Activated T-helper 2 cell treated with anti-CD3 and anti-CD28 coated beads, Interferon-gamma antibody, Interleukin-2, Interleukin-4, amounts not matched to agents 10 μg/mL and 5 μg/mL and 100 μg/mL, durations not matched to agents 14 hours and 24 hours and 36 hours (primary cell): ENCODE measurements at regions not wholly inside any gene's neighbourhood (a gene's known extent, or its start where the extent isn't known, plus 50 kb on each side); places are given as distances from the start of the nearest gene placed in this dataset.

Source experiments
- DNase-seq: peaks from one replicate; pipeline ENCODE4 v3.0.0; 2021; ENCODE audit warnings: low spot score
- H3K27ac Mint-ChIP-seq: one replicate; pipeline ENCODE4 v1.8.0; 2021; ENCODE audit warnings: mixed read lengths
- H3K27me3 Mint-ChIP-seq: one replicate; pipeline ENCODE4 v1.8.0; 2021; ENCODE audit warnings: low read depth, mixed read lengths
- H3K36me3 Mint-ChIP-seq: one replicate; pipeline ENCODE4 v1.8.0; 2021; ENCODE audit warnings: low read depth, mixed read lengths
- H3K4me1 Mint-ChIP-seq: one replicate; pipeline ENCODE4 v1.8.0; 2021; ENCODE audit warnings: low read depth, mixed read lengths
- H3K4me3 Mint-ChIP-seq: one replicate; pipeline ENCODE4 v1.8.0; 2021; ENCODE audit warnings: low read depth, mild to moderate bottlenecking, moderate library complexity, mixed read lengths
- H3K9me3 Mint-ChIP-seq: one replicate; pipeline ENCODE4 v1.8.0; 2021; ENCODE audit warnings: mixed read lengths
- intact Hi-C: fragments of 100-400 bp; cut with micrococcal nuclease; formaldehyde crosslinking; loops from one replicate; pipeline ENCODE4 v1.15.1; 2023

GRCh38 chr2:51511002-51511401, 479.1 kb upstream of the NRXN1 start:
- H3K36me3 Mint-ChIP-seq, result no peaks in the 10 kb centered on the region
- no peaks in the 10 kb centered on the region for H3K27me3 Mint-ChIP-seq
- no peak overlapping the region for H3K27ac Mint-ChIP-seq
- no peak overlapping the region for H3K4me3 Mint-ChIP-seq
- H3K4me1 Mint-ChIP-seq, result no peaks in the 10 kb centered on the region
- peaks cover 31% of the 10 kb centered on the region for H3K9me3 Mint-ChIP-seq
- intact Hi-C loops, result no loop called here
- DNase-seq, result no peak

DNA sequence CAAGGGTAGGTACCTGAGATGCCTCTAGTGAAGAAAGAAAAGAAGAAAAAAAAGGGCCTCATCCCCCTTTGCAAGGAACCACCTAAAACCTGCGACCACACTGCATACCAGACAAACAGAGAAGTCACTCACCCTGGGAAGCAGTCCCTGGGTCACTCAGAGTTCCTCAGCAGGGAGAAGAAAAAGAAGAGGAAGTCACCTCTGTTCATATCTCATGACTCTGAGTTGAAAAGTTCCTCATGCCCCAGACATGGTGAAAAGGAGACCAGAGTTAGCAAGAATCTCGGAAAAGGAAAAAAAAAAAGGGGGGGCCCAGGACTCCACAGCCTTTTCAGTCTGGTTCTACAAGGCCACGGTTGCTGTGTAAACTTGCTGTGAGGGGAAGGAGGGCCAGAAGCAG, 478.4 kb upstream of the NRXN1 start:
- no peaks in the 10 kb centered on the region for H3K4me1 Mint-ChIP-seq

GRCh38 chr2:51505533-51505932, 473.6 kb upstream of the NRXN1 start:
- Mint-ChIP-seq H3K4me1 (no peaks in the 10 kb centered on the region), H3K9me3 (peaks cover 33% of the 10 kb centered on the region), H3K4me3 (no peak overlapping the region), H3K27ac (no peak overlapping the region), H3K36me3 (no peaks in the 10 kb centered on the region), H3K27me3 (no peaks in the 10 kb centered on the region)
- intact Hi-C loops, result no loop called here
- DNase-seq, result no peak

More for the DNA sequence above, 478.4 kb upstream of the NRXN1 start:
- no peak for DNase-seq
- no peaks in the 10 kb centered on the region for H3K27me3 Mint-ChIP-seq
- intact Hi-C loops, result no loop called here
- H3K27ac Mint-ChIP-seq, result no peak overlapping the region
- H3K36me3 Mint-ChIP-seq, result no peaks in the 10 kb centered on the region
- peaks cover 35% of the 10 kb centered on the region for H3K9me3 Mint-ChIP-seq
- no peak overlapping the region for H3K4me3 Mint-ChIP-seq

- intact Hi-C loops, result no loop called here
- Mint-ChIP-seq H3K36me3 (no peaks in the 10 kb centered on the region), H3K9me3 (peaks cover 27% of the 10 kb centered on the region), H3K4me1 (no peaks in the 10 kb centered on the region), H3K27ac (no peak overlapping the region), H3K27me3 (no peaks in the 10 kb centered on the region), H3K4me3 (no peak overlapping the region)
- no peak for DNase-seq
Observed at GRCh38 chr2:51490576-51491234, 458.8 kb upstream of the NRXN1 start.

DNA sequence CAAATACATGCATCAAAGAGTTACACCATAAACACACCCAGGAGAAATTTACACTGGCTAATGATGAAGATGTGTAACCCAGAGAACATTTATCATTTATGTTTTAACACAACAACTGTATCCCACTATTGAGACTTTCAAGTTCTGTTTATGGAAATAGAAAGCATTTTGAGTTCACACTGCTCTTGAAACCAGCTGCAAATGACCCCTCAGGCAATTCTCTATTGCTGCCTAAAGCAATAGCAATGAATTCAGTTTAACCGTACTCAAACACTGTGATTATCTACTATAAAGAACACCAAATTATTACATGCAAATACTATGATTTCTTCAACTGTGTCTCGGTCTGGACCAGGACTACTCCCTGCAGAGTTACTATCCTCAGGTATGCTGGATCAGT, 452.7 kb upstream of the NRXN1 start:
- Mint-ChIP-seq H3K27me3 (no peaks in the 10 kb centered on the region), H3K9me3 (peaks cover 39% of the 10 kb centered on the region), H3K4me3 (no peak overlapping the region), H3K27ac (no peak overlapping the region), H3K4me1 (no peaks in the 10 kb centered on the region), H3K36me3 (no peaks in the 10 kb centered on the region)
- intact Hi-C loops, result no loop called here
- DNase-seq, result no peak

DNA sequence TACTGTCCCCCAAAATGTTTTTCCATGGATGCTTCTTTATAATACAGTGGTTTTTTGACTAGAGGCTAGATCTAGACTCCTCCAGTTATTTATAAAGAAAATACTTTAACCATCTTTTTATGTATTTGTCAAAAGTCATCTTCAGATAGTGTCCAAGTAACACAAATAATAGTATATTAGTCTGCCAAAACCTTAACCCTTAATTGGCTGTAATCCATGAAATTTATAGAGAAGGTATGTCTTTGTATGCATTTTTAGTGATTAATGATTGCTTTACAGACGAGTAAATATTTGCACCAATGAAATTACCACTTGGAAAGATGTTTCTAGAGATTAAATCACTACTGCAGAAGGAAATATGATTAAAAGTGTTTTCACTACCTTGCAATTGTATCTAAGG, 451.8 kb upstream of the NRXN1 start:
- no peak for DNase-seq
- Mint-ChIP-seq H3K4me3 (no peak overlapping the region), H3K9me3 (peaks cover 35% of the 10 kb centered on the region), H3K36me3 (no peaks in the 10 kb centered on the region), H3K4me1 (no peaks in the 10 kb centered on the region), H3K27me3 (no peaks in the 10 kb centered on the region), H3K27ac (no peak overlapping the region)
- intact Hi-C loops, result no loop called here

DNA sequence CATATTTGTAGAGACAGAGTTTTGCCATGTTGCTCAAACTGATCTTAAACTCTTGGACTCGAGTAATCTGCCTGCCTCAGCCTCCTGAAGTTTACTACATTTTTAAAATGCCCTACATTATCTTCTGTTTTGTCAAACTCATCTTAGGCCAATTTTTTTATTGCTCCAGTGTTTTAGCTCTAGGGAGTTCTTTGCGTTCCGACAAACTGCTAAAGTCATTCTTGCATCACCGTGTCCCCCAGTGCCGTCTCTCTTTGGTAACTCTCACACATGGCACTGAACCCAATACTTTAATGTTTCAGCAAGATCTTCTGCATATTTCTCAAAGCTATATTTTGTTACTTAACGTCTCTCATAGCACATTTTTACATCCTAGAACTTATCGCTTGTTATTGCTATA, 440.9 kb upstream of the NRXN1 start:
- Mint-ChIP-seq H3K27ac (no peak overlapping the region), H3K9me3 (peaks cover 46% of the 10 kb centered on the region), H3K27me3 (no peaks in the 10 kb centered on the region), H3K4me3 (no peak overlapping the region), H3K36me3 (no peaks in the 10 kb centered on the region), H3K4me1 (no peaks in the 10 kb centered on the region)
- intact Hi-C loops, result no loop called here
- no peak for DNase-seq

DNA sequence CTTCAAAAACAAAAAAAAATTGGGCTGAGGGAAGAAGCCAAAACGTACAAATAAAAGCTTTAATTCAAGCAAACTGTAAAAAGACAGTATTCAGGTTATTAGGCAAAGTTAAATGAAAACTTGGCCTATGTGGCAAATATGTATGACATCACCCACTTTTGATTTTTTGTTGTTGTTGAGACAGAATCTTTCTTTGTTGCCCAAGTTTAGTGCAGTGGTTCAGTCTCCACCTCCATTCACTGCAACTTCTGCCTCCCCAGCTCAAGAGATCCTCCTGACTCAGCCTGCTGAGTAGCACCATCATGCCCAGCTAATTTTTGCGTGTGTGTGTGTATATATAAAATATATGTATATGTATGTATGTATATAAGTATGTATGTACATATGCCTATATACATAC, 440.4 kb upstream of the NRXN1 start:
- no peak for DNase-seq
- intact Hi-C loops, result no loop called here
- H3K36me3 Mint-ChIP-seq, result no peaks in the 10 kb centered on the region

GRCh38 chr2:51469102-51469501, 437.2 kb upstream of the NRXN1 start:
- Mint-ChIP-seq H3K9me3 (peaks cover 33% of the 10 kb centered on the region), H3K27ac (no peak overlapping the region)
- intact Hi-C loops, result no loop called here

More for the DNA sequence above, 440.4 kb upstream of the NRXN1 start:
- peaks cover 44% of the 10 kb centered on the region for H3K9me3 Mint-ChIP-seq
- no peak overlapping the region for H3K27ac Mint-ChIP-seq
- no peak overlapping the region for H3K4me3 Mint-ChIP-seq
- H3K27me3 Mint-ChIP-seq, result no peaks in the 10 kb centered on the region
- H3K4me1 Mint-ChIP-seq, result no peaks in the 10 kb centered on the region

GRCh38 chr2:51465326-51465725, 433.4 kb upstream of the NRXN1 start:
- H3K27me3 Mint-ChIP-seq, result no peaks in the 10 kb centered on the region
- peaks cover 23% of the 10 kb centered on the region for H3K9me3 Mint-ChIP-seq
- no peak for DNase-seq
- no peaks in the 10 kb centered on the region for H3K36me3 Mint-ChIP-seq
- no peak overlapping the region for H3K4me3 Mint-ChIP-seq
- intact Hi-C loops, result no loop called here
- no peaks in the 10 kb centered on the region for H3K4me1 Mint-ChIP-seq
- no peak overlapping the region for H3K27ac Mint-ChIP-seq

More at GRCh38 chr2:51469102-51469501, 437.2 kb upstream of the NRXN1 start:
- H3K36me3 Mint-ChIP-seq, result no peaks in the 10 kb centered on the region
- no peaks in the 10 kb centered on the region for H3K4me1 Mint-ChIP-seq
- H3K27me3 Mint-ChIP-seq, result no peaks in the 10 kb centered on the region
- no peak for DNase-seq
- no peak overlapping the region for H3K4me3 Mint-ChIP-seq

GRCh38 chr2:51454177-51454576, 422.2 kb upstream of the NRXN1 start:
- DNase-seq, result no peak
- no peaks in the 10 kb centered on the region for H3K27me3 Mint-ChIP-seq
- intact Hi-C loops, result no loop called here
- no peaks in the 10 kb centered on the region for H3K4me1 Mint-ChIP-seq
- peaks cover 48% of the 10 kb centered on the region for H3K9me3 Mint-ChIP-seq
- H3K4me3 Mint-ChIP-seq, result no peak overlapping the region
- H3K36me3 Mint-ChIP-seq, result no peaks in the 10 kb centered on the region
- no peak overlapping the region for H3K27ac Mint-ChIP-seq

GRCh38 chr2:51448911-51449310, 417.0 kb upstream of the NRXN1 start:
- Mint-ChIP-seq H3K27ac (no peak overlapping the region), H3K4me1 (no peaks in the 10 kb centered on the region), H3K36me3 (no peaks in the 10 kb centered on the region), H3K27me3 (no peaks in the 10 kb centered on the region), H3K4me3 (no peak overlapping the region), H3K9me3 (peaks cover 49% of the 10 kb centered on the region)
- intact Hi-C loops, result no loop called here
- DNase-seq, result no peak

DNA sequence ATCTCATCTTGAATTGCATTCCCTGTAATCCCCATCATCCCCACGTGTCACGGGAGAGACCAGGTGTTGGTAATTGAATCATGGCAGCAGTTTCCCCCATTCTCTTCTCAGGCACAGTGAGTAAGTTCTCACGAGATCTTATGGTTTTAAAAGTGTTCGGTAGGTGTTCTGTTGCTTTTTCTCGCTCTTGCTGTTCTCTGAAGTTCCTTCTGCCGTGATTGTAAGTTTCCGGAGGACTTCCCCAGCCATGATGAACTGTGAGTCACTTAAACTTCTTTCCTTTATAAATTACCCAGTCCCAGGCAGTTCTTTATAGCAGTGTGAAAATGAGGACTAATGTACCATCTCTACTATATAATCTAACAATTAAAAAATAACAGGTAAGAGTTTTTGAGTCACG, 409.9 kb upstream of the NRXN1 start:
- H3K4me1 Mint-ChIP-seq, result no peaks in the 10 kb centered on the region
- H3K36me3 Mint-ChIP-seq, result no peaks in the 10 kb centered on the region
- no peak overlapping the region for H3K4me3 Mint-ChIP-seq
- intact Hi-C loops, result no loop called here
- H3K9me3 Mint-ChIP-seq, result peaks cover 26% of the 10 kb centered on the region
- no peaks in the 10 kb centered on the region for H3K27me3 Mint-ChIP-seq
- no peak for DNase-seq
- no peak overlapping the region for H3K27ac Mint-ChIP-seq

DNA sequence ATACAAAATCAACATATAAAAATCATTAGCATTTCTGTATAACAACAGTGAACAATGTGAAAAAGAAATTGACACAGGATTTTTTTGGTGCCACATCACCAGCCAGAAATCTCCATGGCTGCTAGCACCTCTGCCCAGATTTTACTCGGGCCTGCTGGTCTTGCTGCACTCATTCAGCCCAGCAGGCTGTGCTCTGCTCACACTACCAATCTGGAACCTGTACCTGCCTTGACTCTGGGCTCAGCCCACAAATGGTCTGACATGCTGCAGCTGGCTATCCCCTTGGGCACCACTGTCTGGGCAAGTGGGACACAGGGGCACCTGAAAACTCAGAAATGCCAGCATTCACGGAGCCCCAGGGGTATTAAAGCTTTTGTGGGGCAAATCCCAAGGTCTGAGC, 392.5 kb upstream of the NRXN1 start:
- DNase-seq, result no peak
- H3K27me3 Mint-ChIP-seq, result no peaks in the 10 kb centered on the region
- no peak overlapping the region for H3K27ac Mint-ChIP-seq
- intact Hi-C loops, result no loop called here
- H3K4me1 Mint-ChIP-seq, result no peaks in the 10 kb centered on the region
- peaks cover 44% of the 10 kb centered on the region for H3K9me3 Mint-ChIP-seq
- H3K36me3 Mint-ChIP-seq, result no peaks in the 10 kb centered on the region
- no peak overlapping the region for H3K4me3 Mint-ChIP-seq
